HepG2 (cell line): ENCODE measurements at regions not wholly inside any gene's neighbourhood (a gene's known extent, or its start where the extent isn't known, plus 50 kb on each side); places are given as distances from the start of the nearest gene placed in this dataset.
A peak's percentile ranks its signal among the peaks of the same experiment; 100 is the strongest.

ENCODE experiments used
- ATAC-seq: fragments of 200-7000 bp; cut with Tn5 transposase; 3 replicates; pipeline ENCODE4 v1.9.1; 2020; ENCODE audit warnings: mild to moderate bottlenecking, moderate library complexity
- BruUV-seq: library from RNA; stranded (reverse); fragments of 400-500 nt; replicated peaks from 2 replicates; lab custom pipeline; 2021; lab: Mats Ljungman, UMichigan
- CTCF ChIA-PET: fragments of 300-600 bp; formaldehyde crosslinking; extraction: SDS; loops from one replicate; lab custom pipeline; 2021; ENCODE audit warnings: low total read pairs, inconsistent platforms, low intra/inter-chr PET ratio; lab: Yijun Ruan, JAX
- POLR2A ChIA-PET: fragments of 350-600 bp; sonication (Branson Sonifier 250); formaldehyde crosslinking; loops from one replicate; lab custom pipeline; 2020; ENCODE audit warnings: antibody characterized with exemption, inconsistent platforms; lab: Yijun Ruan, JAX
- DNase-seq: peaks from one replicate; pipeline ENCODE4 v3.0.0-alpha.2; 2015; ENCODE audit warnings: low spot score
- FAIRE-seq: peaks from 3 replicates; lab custom pipeline; 2011; peaks lifted over from hg19 to GRCh38; lab: Jason Lieb, UNC
- H2AFZ ChIP-seq: one replicate; pipeline ENCODE4 v1.6.1; 2011; ENCODE audit warnings: low read length, inconsistent platforms
- H3K27ac ChIP-seq: fragments of 300-600 bp; 3 replicates; pipeline ENCODE4 v1.8.0; 2011; ENCODE audit warnings: mixed run types, mild to moderate bottlenecking, mixed read lengths, low read length, inconsistent platforms; ENCODE audit not compliant: insufficient read depth; ENCODE audit errors: extremely low read length
- H3K27me3 ChIP-seq, 2 experiments: fragments of 200-600 bp in 1 of 2; 2 replicates in 1 of 2; 3 replicates in 1 of 2; pipeline versions ENCODE4 v1.6.0 to v1.8.0; 2011; ENCODE audit warnings: low read length in 2 of 2, mild to moderate bottlenecking in 2 of 2, moderate library complexity in 2 of 2, inconsistent platforms in 1 of 2; ENCODE audit not compliant: insufficient read depth in 2 of 2, control insufficient read depth in 1 of 2
- H3K36me3 ChIP-seq, 2 experiments: fragments of 200-600 bp in 1 of 2; replicated peaks in 1 of 2; 2 replicates in 1 of 2; 3 replicates in 1 of 2; pipeline versions ENCODE4 v1.5.1 to v1.8.0; 2011; ENCODE audit warnings: low read length in 2 of 2, inconsistent platforms in 1 of 2; ENCODE audit not compliant: insufficient read depth in 2 of 2, control insufficient read depth in 1 of 2
- H3K4me1 ChIP-seq: 2 replicates; pipeline ENCODE4 v1.5.1; 2012; ENCODE audit warnings: low read length, inconsistent platforms; ENCODE audit not compliant: insufficient read depth
- H3K4me2 ChIP-seq: 2 replicates; pipeline ENCODE4 v1.6.0; 2011; ENCODE audit warnings: low read depth, low read length, inconsistent platforms
- H3K4me3 ChIP-seq, 3 experiments: fragments of 200-600 bp in 1 of 3; sonication (generic), shearing (Covaris generic) in 1 of 3; replicated peaks in 1 of 3; 2 replicates each; pipeline ENCODE4 v1.5.1; 2011 to 2016; ENCODE audit warnings: low read length in 3 of 3, inconsistent platforms in 2 of 3, low read depth in 2 of 3, mild to moderate bottlenecking in 2 of 3, control low read depth in 1 of 3, mixed read lengths in 1 of 3; ENCODE audit not compliant: insufficient read depth in 1 of 3
- H3K79me2 ChIP-seq: one replicate; pipeline ENCODE4 v1.6.1; 2011; ENCODE audit warnings: low read length, inconsistent platforms; ENCODE audit not compliant: insufficient read depth
- H3K9ac ChIP-seq: 2 replicates; pipeline ENCODE4 v1.6.0; 2011; ENCODE audit warnings: mild to moderate bottlenecking, low read depth, low read length, inconsistent platforms; ENCODE audit not compliant: insufficient read depth
- H3K9me3 ChIP-seq: 2 replicates; pipeline ENCODE4 v1.5.1; 2012; ENCODE audit warnings: mild to moderate bottlenecking, low read length
- H4K20me1 ChIP-seq: 2 replicates; pipeline ENCODE4 v1.6.0; 2011; ENCODE audit warnings: inconsistent platforms, mild to moderate bottlenecking, low read length, moderate library complexity; ENCODE audit not compliant: insufficient read depth
- CREB1 ChIP-seq, 2 experiments: fragments of 450-650 bp in 1 of 2; IDR thresholded peaks; 2 replicates each; pipeline ENCODE4 v1.6.1; 2016 to 2017; ENCODE audit warnings: control low read depth in 1 of 2, mild to moderate bottlenecking in 1 of 2, missing compliant biosample characterization in 1 of 2, missing genetic modification characterization in 1 of 2
- GMEB1 ChIP-seq: sonication (generic); formaldehyde crosslinking; IDR thresholded peaks from 2 replicates; pipeline ENCODE4 v1.5.1; 2020; ENCODE audit warnings: missing genetic modification reagents, mild to moderate bottlenecking, borderline replicate concordance
- POLR2A ChIP-seq, 2 experiments: IDR thresholded peaks; 2 replicates each; pipeline ENCODE4 v1.6.1; 2011; ENCODE audit warnings: low read depth in 2 of 2, low read length in 2 of 2, mild to moderate bottlenecking in 1 of 2, moderate library complexity in 1 of 2; ENCODE audit not compliant: insufficient read depth in 1 of 2
- TFE3 ChIP-seq: IDR thresholded peaks from 2 replicates; pipeline ENCODE4 v1.6.1; 2016
- ZNF580 ChIP-seq: IDR thresholded peaks from 2 replicates; pipeline ENCODE4 v1.6.1; 2016; ENCODE audit warnings: low read depth, borderline replicate concordance
- ZNF772 ChIP-seq: sonication (generic); formaldehyde crosslinking; IDR thresholded peaks from 2 replicates; pipeline ENCODE4 v1.5.0; 2020; ENCODE audit warnings: mild to moderate bottlenecking, missing genetic modification reagents
- WGBS: methylation state at CpG from one replicate; pipeline ENCODE4 v1.1.6; 2017; ENCODE audit warnings: low lambda C conversion rate; 5-methylcytosine and 5-hydroxymethylcytosine counted together
- in situ Hi-C: cut with HindIII; loops from 2 replicates; pipeline ENCODE4 v1.10.0; 2017; ENCODE audit warnings: low pct_unique_long_range_greater_than_20kb; ENCODE audit not compliant: extremely low pct_ligation_motif_present
- intact Hi-C: fragments of 100-400 bp; cut with micrococcal nuclease; formaldehyde crosslinking; loops from one replicate; pipeline ENCODE4 v1.10.0; 2022; ENCODE audit not compliant: unreplicated experiment

GRCh38 chr5:173434270-173434669, 106.1 kb upstream of the STC2 start:
- Histone ChIP-seq H3K79me2 (no peaks in the 10 kb centered on the region), H3K36me3 (no peaks in the 10 kb centered on the region), H3K4me3 (no peak overlapping the region), H3K4me2 (no peak overlapping the region), H3K9ac (no peak overlapping the region), H3K4me1 (no peaks in the 10 kb centered on the region), H2AFZ (no peak overlapping the region), H3K27ac (no peak overlapping the region), H3K27me3 (0 out of 5 replicates have a peak, but pooled peaks cover 1 to 5% of the 10 kb centered on the region in 2 experiments), H4K20me1 (no peaks in the 10 kb centered on the region), H3K9me3 (no peaks in the 10 kb centered on the region)
- intact Hi-C loops (no loop called here), in situ Hi-C loops (no loop called here)
- 8% methylated on average over 5 of the region's 5 CpGs for WGBS
- DNase-seq, result no peak
- BruUV-seq, result no TSS peak
- TF ChIP-seq ZNF580 (CRISPR knock-in tag) (no peak), ZNF772 (CRISPR knock-in tag) (no peak), POLR2A (IDR thresholded peaks at IDR 0.05; ENCODE audit: insufficient read depth in 1 of 2, low read depth in 2 of 2, low read length in 2 of 2) (no peak), GMEB1 (no peak)
- POLR2A ChIA-PET, result no interaction called here
- ATAC-seq, result no peak
- no peak for FAIRE-seq
- CTCF ChIA-PET, result no interaction called here

GRCh38 chr5:173430394-173430793, 102.2 kb upstream of the STC2 start:
- Histone ChIP-seq H3K9ac (no peak overlapping the region), H3K4me1 (no peaks in the 10 kb centered on the region), H3K36me3 (no peaks in the 10 kb centered on the region), H3K27me3 (0 out of 5 replicates have a peak, but pooled peaks cover 1 to 2% of the 10 kb centered on the region in 2 experiments), H3K27ac (no peak overlapping the region), H3K79me2 (no peaks in the 10 kb centered on the region), H2AFZ (no peak overlapping the region), H3K4me2 (no peak overlapping the region), H3K4me3 (no peak overlapping the region), H3K9me3 (no peaks in the 10 kb centered on the region), H4K20me1 (no peaks in the 10 kb centered on the region)
- TF ChIP-seq CREB1 (IDR thresholded peaks at IDR 0.05) (peak; percentile 71), CREB1 (CRISPR knock-in tag; IDR thresholded peaks at IDR 0.05) (no peak), TFE3 (no peak)
- in situ Hi-C loops, result no loop called here
- 0% methylated on average over 2 of the region's 2 CpGs for WGBS
- BruUV-seq, result no TSS peak
- FAIRE-seq (no peak), ATAC-seq (no peak), DNase-seq (no peak)
- POLR2A ChIA-PET, result no interaction called here
- CTCF ChIA-PET, result no interaction called here
- intact Hi-C loops, result no loop called here
